SK-N-SH (cell line): ENCODE measurements at regions not wholly inside any gene's neighbourhood (a gene's known extent, or its start where the extent isn't known, plus 50 kb on each side); places are given as distances from the start of the nearest gene placed in this dataset.
"Not testable (repeated sequence)": the region's sequence is repeated elsewhere in the genome, so short reads cannot be mapped to it uniquely, and the experiment has no call there.

ENCODE experiments used
- CTCF ChIA-PET: fragments of 300-600, 350-600 bp; formaldehyde crosslinking; extraction: SDS; loops from one replicate; lab custom pipeline; 2021; lab: Yijun Ruan, JAX
- POLR2A ChIA-PET: fragments of 350-600 bp; sonication (Branson Sonifier 250); formaldehyde crosslinking; extraction: SDS; loops from one replicate; lab custom pipeline; 2020; ENCODE audit warnings: antibody characterized with exemption, inconsistent platforms; lab: Yijun Ruan, JAX
- DNase-seq: peaks from one replicate; pipeline ENCODE4 v3.0.0; 2012
- H2AFZ ChIP-seq: fragments of 200-600 bp; sonication (generic); 2 replicates; pipeline ENCODE4 v1.8.1; 2016; ENCODE audit warnings: antibody characterized with exemption, mild to moderate bottlenecking, low read depth
- H3F3A ChIP-seq: fragments of 200-600 bp; sonication (generic); replicated peaks from 2 replicates; pipeline ENCODE3; 2016; ENCODE audit warnings: antibody characterized with exemption, mild to moderate bottlenecking; ENCODE audit not compliant: insufficient read depth
- H3K27ac ChIP-seq, 2 experiments: fragments of 200-500 bp in 1 of 2; fragments of 200-600 bp in 1 of 2; sonication (Bioruptor generic) in 1 of 2; sonication (generic), shearing (Covaris generic) in 1 of 2; 2 replicates each; pipeline versions ENCODE4 v1.5.1 to v1.6.1; 2014 to 2016; ENCODE audit warnings: low read depth in 2 of 2, inconsistent platforms in 1 of 2, low read length in 1 of 2, mild to moderate bottlenecking in 1 of 2, mixed read lengths in 1 of 2
- H3K27me3 ChIP-seq: fragments of 200-600 bp; sonication (generic), shearing (Covaris generic); 2 replicates; pipeline ENCODE4 v1.6.1; 2016; ENCODE audit warnings: mixed run types; ENCODE audit not compliant: insufficient read depth
- H3K36me3 ChIP-seq, 2 experiments: fragments of 200-500 bp in 1 of 2; fragments of 200-600 bp in 1 of 2; sonication (Bioruptor generic) in 1 of 2; sonication (generic) in 1 of 2; replicated peaks in 1 of 2; 2 replicates each; pipeline versions ENCODE3 to v1.5.1; 2014 to 2016; ENCODE audit warnings: low read length in 1 of 2, mild to moderate bottlenecking in 1 of 2; ENCODE audit not compliant: insufficient read depth in 2 of 2, control insufficient read depth in 1 of 2
- H3K4me1 ChIP-seq, 2 experiments: fragments of 200-500 bp in 1 of 2; fragments of 200-600 bp in 1 of 2; sonication (Bioruptor generic) in 1 of 2; sonication (generic), shearing (Covaris generic) in 1 of 2; 2 replicates each; pipeline versions ENCODE4 v1.5.1 to v1.6.1; 2014 to 2016; ENCODE audit warnings: low read depth in 1 of 2, low read length in 1 of 2, mixed run types in 1 of 2; ENCODE audit not compliant: insufficient read depth in 2 of 2, control insufficient read depth in 1 of 2
- H3K4me2 ChIP-seq: fragments of 200-600 bp; sonication (generic), shearing (Covaris generic); 2 replicates; pipeline ENCODE4 v1.6.1; 2017; ENCODE audit warnings: mixed run types
- H3K4me3 ChIP-seq, 2 experiments: fragments of 200-500 bp in 1 of 2; fragments of 200-600 bp in 1 of 2; sonication (Bioruptor generic) in 1 of 2; sonication (generic), shearing (Covaris generic) in 1 of 2; 2 replicates each; pipeline versions ENCODE4 v1.5.1 to v1.8.1; 2014 to 2016; ENCODE audit warnings: low read depth in 2 of 2, inconsistent platforms in 1 of 2, low read length in 1 of 2, mild to moderate bottlenecking in 1 of 2, mixed read lengths in 1 of 2, moderate library complexity in 1 of 2
- H3K79me2 ChIP-seq: fragments of 200-600 bp; sonication (generic); 2 replicates; pipeline ENCODE4 v1.8.1; 2017; ENCODE audit warnings: mild to moderate bottlenecking; ENCODE audit not compliant: insufficient read depth
- H3K9ac ChIP-seq: fragments of 200-600 bp; sonication (generic); 2 replicates; pipeline ENCODE4 v1.6.1; 2017; ENCODE audit warnings: mixed run types
- H3K9me2 ChIP-seq: fragments of 200-600 bp; sonication (generic); 2 replicates; pipeline ENCODE4 v1.6.1; 2017; ENCODE audit warnings: mixed run types
- H3K9me3 ChIP-seq: fragments of 200-600 bp; sonication (generic); 2 replicates; pipeline ENCODE4 v1.6.1; 2017; ENCODE audit warnings: mixed run types, mild to moderate bottlenecking, moderate library complexity
- H4K20me1 ChIP-seq: fragments of 200-600 bp; sonication (generic); 2 replicates; pipeline ENCODE4 v1.6.1; 2017; ENCODE audit warnings: mild to moderate bottlenecking, mixed run types; ENCODE audit not compliant: insufficient read depth
- CHD2 ChIP-seq: fragments of 150-350 bp; IDR thresholded peaks from 2 replicates; pipeline ENCODE4 v1.6.1; 2018; ENCODE audit warnings: low read length; ENCODE audit not compliant: partially characterized antibody
- ELF1 ChIP-seq: IDR thresholded peaks from 2 replicates; pipeline ENCODE4 v1.4.0; 2012
- EP300 ChIP-seq, 2 experiments: IDR thresholded peaks; 2 replicates each; pipeline versions ENCODE4 v1.4.0 to v1.6.1; 2012; ENCODE audit warnings: borderline replicate concordance in 1 of 2, low read depth in 1 of 2, low read length in 1 of 2
- FOSL2 ChIP-seq: IDR thresholded peaks from 2 replicates; pipeline ENCODE4 v1.4.0; 2012; ENCODE audit warnings: low read depth, mild to moderate bottlenecking, moderate library complexity, borderline replicate concordance
- FOXM1 ChIP-seq: IDR thresholded peaks from 2 replicates; pipeline ENCODE4 v1.4.0; 2012; ENCODE audit warnings: low read depth, mild to moderate bottlenecking
- GABPA ChIP-seq: IDR thresholded peaks from 2 replicates; pipeline ENCODE4 v1.4.0; 2012; ENCODE audit warnings: low read depth, mild to moderate bottlenecking
- MEF2A ChIP-seq: IDR thresholded peaks from 2 replicates; pipeline ENCODE4 v1.4.0; 2012; ENCODE audit warnings: low read depth, borderline replicate concordance
- MXI1 ChIP-seq: IDR thresholded peaks from 2 replicates; pipeline ENCODE4 v1.6.1; 2012; ENCODE audit warnings: mild to moderate bottlenecking, low read depth, low read length, improper control_type of control experiment
- NRF1 ChIP-seq: IDR thresholded peaks from 2 replicates; pipeline ENCODE4 v1.6.1; 2012; ENCODE audit warnings: low read depth, mild to moderate bottlenecking, low read length
- REST ChIP-seq: IDR thresholded peaks from 2 replicates; pipeline ENCODE4 v1.6.1; 2012; ENCODE audit warnings: mild to moderate bottlenecking, low read depth, low read length, moderate library complexity
- RFX5 ChIP-seq: IDR thresholded peaks from 2 replicates; pipeline ENCODE4 v1.6.1; 2012; ENCODE audit warnings: mild to moderate bottlenecking, improper control_type of control experiment, low read length
- RXRA ChIP-seq: IDR thresholded peaks from 2 replicates; pipeline ENCODE4 v1.4.0; 2012; ENCODE audit warnings: low read depth, mild to moderate bottlenecking, borderline replicate concordance
- SMC3 ChIP-seq: IDR thresholded peaks from 2 replicates; pipeline ENCODE4 v1.6.1; 2012; ENCODE audit warnings: low read depth, low read length, improper control_type of control experiment
- TCF12 ChIP-seq: IDR thresholded peaks from 2 replicates; pipeline ENCODE4 v1.4.0; 2012
- USF1 ChIP-seq: IDR thresholded peaks from 2 replicates; pipeline ENCODE4 v1.4.0; 2012; ENCODE audit warnings: low read depth, borderline replicate concordance
- YY1 ChIP-seq: IDR thresholded peaks from 2 replicates; pipeline ENCODE4 v1.4.0; 2012; ENCODE audit warnings: low read depth, mild to moderate bottlenecking
- whole genome bisulfite sequencing: methylation state at CpG from one replicate; pipeline ENCODE4 v1.1.6; 2017; ENCODE audit warnings: low lambda C conversion rate; 5-methylcytosine and 5-hydroxymethylcytosine counted together
- TF ChIP-seq, protein P1 (sequence below): fragments of 150-350 bp; IDR thresholded peaks from 2 replicates; pipeline ENCODE4 v1.6.1; 2016; ENCODE audit warnings: mild to moderate bottlenecking, low read depth, low read length

DNA sequence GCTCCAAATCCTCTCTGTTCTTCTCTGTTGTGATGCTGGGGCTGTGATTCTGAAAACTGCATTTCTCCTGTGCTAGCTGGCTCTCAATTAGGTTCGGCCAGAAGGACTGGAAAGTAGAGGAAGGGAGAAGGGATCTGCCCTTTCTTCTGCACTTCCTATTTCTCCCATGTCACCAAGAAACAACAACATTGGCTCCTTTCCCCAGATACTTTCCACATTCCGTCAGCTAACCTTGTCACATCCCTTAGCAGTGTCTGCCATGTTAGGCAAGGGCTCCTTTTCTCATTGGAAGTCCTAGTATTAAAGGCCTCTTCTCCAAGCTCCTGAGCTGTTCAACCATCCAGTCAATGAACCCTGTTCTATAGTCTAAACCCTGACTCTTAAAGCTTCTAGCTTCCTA, 171.1 kb downstream of the ZNF621 start:
- Histone ChIP-seq H3K36me3 (no peaks in the 10 kb centered on the region), H3K4me1 (peaks cover 0 to 2% of the 10 kb centered on the region in 2 experiments; a peak in 1 of 4 replicates), H3K79me2 (no peaks in the 10 kb centered on the region), H3K27ac (no peak overlapping the region), H4K20me1 (no peaks in the 10 kb centered on the region), H3K9me2 (no peaks in the 10 kb centered on the region), H3F3A (no peaks in the 10 kb centered on the region), H2AFZ (no peak overlapping the region), H3K27me3 (no peaks in the 10 kb centered on the region), H3K9me3 (no peaks in the 10 kb centered on the region), H3K4me3 (no peak overlapping the region), H3K4me2 (no peak overlapping the region), H3K9ac (no peak overlapping the region)
- CTCF ChIA-PET: no interaction called here
- WGBS: 9% methylated on average over 2 of the region's 2 CpGs
- POLR2A ChIA-PET: no interaction called here
- no peak for TF ChIP-seq GABPA
- no peak for TF ChIP-seq MXI1
- TF ChIP-seq ELF1: no peak
- TF ChIP-seq CHD2: no peak
- TF ChIP-seq, protein P1, sequence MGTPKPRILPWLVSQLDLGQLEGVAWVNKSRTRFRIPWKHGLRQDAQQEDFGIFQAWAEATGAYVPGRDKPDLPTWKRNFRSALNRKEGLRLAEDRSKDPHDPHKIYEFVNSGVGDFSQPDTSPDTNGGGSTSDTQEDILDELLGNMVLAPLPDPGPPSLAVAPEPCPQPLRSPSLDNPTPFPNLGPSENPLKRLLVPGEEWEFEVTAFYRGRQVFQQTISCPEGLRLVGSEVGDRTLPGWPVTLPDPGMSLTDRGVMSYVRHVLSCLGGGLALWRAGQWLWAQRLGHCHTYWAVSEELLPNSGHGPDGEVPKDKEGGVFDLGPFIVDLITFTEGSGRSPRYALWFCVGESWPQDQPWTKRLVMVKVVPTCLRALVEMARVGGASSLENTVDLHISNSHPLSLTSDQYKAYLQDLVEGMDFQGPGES: no peak
- TF ChIP-seq MEF2A: no peak
- TF ChIP-seq TCF12: no peak
- no peak for TF ChIP-seq FOXM1
- no peak for TF ChIP-seq REST
- no peak for TF ChIP-seq SMC3
- no peak for TF ChIP-seq USF1
- TF ChIP-seq RFX5: no peak
- TF ChIP-seq EP300 (IDR thresholded peaks at IDR 0.05; ENCODE audit: borderline replicate concordance in 1 of 2, low read depth in 1 of 2, low read length in 1 of 2): no peak
- no peak for TF ChIP-seq YY1
- TF ChIP-seq RXRA: no peak
- TF ChIP-seq FOSL2: no peak
- no peak for TF ChIP-seq NRF1
- DNase-seq: no peak

DNA sequence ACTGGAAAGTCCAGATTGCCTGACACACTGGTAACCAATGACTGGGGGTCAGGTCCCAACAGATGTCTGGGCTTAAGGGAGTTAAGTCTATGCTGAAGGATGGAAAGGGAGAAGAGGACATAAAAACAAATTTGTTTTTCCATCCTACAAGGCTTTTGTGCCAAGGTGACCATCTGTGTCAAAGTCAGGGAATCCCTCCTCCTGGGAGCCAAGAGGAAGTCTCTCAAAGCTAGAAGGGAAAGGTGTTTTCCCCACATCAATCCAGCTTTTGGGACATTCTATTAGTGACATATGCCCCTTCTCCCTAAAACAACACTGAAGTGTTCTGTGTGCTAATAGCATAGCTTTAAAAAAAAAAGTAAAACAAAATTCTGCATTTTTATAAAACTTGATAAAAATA, 173.9 kb downstream of the ZNF621 start:
- H3K9ac ChIP-seq, H3K4me2 ChIP-seq, H3K79me2 ChIP-seq, H3K9me2 ChIP-seq, H3K9me3 ChIP-seq, H3F3A ChIP-seq, H3K4me3 ChIP-seq, DNase-seq, H2AFZ ChIP-seq, H3K27ac ChIP-seq, H3K36me3 ChIP-seq, CTCF ChIA-PET, H3K27me3 ChIP-seq, H3K4me1 ChIP-seq, POLR2A ChIA-PET, H4K20me1 ChIP-seq: not testable (repeated sequence)
